ENCODE measurements at regions not wholly inside any gene's neighbourhood (a gene's known extent, or its start where the extent isn't known, plus 50 kb on each side); places are given as distances from the start of the nearest gene placed in this dataset.
A peak's percentile ranks its signal among the peaks of the same experiment; 100 is the strongest.

GRCh38 chr6:11833626-11834592 is 55.3 kb upstream of the ADTRP start (continued):
- TF ChIP-seq ELF4 (CRISPR knock-in tag; IDR thresholded peaks at IDR 0.05) (peak; percentile 6; the same call in 1 of the 2 replicates), YY1 (IDR thresholded peaks at IDR 0.05; ENCODE audit: borderline replicate concordance in 1 of 3, control insufficient read depth in 1 of 3, extremely low read depth in 1 of 3, insufficient read depth in 3 of 3, insufficient read length in 1 of 3, insufficient replicate concordance in 2 of 3, low read depth in 1 of 3, low read length in 2 of 3) (peak in 1 of 3 experiments; percentile 10), FOXA3 (CRISPR knock-in tag; conservative IDR thresholded peaks at IDR 0.05 in 1 of 2, IDR thresholded peaks at IDR 0.05 in 1 of 2) (0 out of 4 replicates have a peak, but pooled peaks of 1 of the 2 experiments have one; percentile 28), CBX3 (IDR thresholded peaks at IDR 0.05; ENCODE audit: borderline replicate concordance in 1 of 2, low read length in 2 of 2) (peak in 1 of 2 experiments; percentile 82; a peak in 2 of 3 replicates), ZNF766 (CRISPR knock-in tag; conservative IDR thresholded peaks at IDR 0.05) (peak; percentile 76), MITF (IDR thresholded peaks at IDR 0.05) (no peak), ZNF324 (CRISPR knock-in tag; IDR thresholded peaks at IDR 0.05) (no peak), RCOR1 (IDR thresholded peaks at IDR 0.05; ENCODE audit: borderline replicate concordance in 1 of 2, low read depth in 2 of 2, low read length in 2 of 2) (peak in 1 of 2 experiments; percentile 59; a peak in 3 of 4 replicates), GATA2 (CRISPR knock-in tag; IDR thresholded peaks at IDR 0.05) (peak; percentile 76), TARDBP (IDR thresholded peaks at IDR 0.05) (no peak), ATF1 (CRISPR knock-in tag; IDR thresholded peaks at IDR 0.05) (no peak), ATF1 (tag; IDR thresholded peaks at IDR 0.05) (peak; percentile 59; the same call in 1 of the 2 replicates), MAFF (IDR thresholded peaks at IDR 0.05; ENCODE audit: low read length) (peak; percentile 39; the same call in 1 of the 2 replicates)
- TF ChIP-seq, protein P1, sequence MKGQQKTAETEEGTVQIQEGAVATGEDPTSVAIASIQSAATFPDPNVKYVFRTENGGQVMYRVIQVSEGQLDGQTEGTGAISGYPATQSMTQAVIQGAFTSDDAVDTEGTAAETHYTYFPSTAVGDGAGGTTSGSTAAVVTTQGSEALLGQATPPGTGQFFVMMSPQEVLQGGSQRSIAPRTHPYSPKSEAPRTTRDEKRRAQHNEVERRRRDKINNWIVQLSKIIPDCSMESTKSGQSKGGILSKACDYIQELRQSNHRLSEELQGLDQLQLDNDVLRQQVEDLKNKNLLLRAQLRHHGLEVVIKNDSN (CRISPR knock-in tag; IDR thresholded peaks at IDR 0.05): peak; percentile 56; the same call in 1 of the 2 replicates
- TF ChIP-seq, protein P2, sequence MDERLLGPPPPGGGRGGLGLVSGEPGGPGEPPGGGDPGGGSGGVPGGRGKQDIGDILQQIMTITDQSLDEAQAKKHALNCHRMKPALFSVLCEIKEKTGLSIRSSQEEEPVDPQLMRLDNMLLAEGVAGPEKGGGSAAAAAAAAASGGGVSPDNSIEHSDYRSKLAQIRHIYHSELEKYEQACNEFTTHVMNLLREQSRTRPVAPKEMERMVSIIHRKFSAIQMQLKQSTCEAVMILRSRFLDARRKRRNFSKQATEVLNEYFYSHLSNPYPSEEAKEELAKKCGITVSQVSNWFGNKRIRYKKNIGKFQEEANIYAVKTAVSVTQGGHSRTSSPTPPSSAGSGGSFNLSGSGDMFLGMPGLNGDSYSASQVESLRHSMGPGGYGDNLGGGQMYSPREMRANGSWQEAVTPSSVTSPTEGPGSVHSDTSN (CRISPR knock-in tag; IDR thresholded peaks at IDR 0.05; ENCODE audit: low read depth): no peak
- TF ChIP-seq, protein P2 (tag; conservative IDR thresholded peaks at IDR 0.05; ENCODE audit: low read depth): peak; percentile 91
- TF ChIP-seq, protein P3, sequence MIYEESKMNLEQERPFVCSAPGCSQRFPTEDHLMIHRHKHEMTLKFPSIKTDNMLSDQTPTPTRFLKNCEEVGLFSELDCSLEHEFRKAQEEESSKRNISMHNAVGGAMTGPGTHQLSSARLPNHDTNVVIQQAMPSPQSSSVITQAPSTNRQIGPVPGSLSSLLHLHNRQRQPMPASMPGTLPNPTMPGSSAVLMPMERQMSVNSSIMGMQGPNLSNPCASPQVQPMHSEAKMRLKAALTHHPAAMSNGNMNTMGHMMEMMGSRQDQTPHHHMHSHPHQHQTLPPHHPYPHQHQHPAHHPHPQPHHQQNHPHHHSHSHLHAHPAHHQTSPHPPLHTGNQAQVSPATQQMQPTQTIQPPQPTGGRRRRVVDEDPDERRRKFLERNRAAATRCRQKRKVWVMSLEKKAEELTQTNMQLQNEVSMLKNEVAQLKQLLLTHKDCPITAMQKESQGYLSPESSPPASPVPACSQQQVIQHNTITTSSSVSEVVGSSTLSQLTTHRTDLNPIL (CRISPR knock-in tag; IDR thresholded peaks at IDR 0.05): no peak

Measured in K562 (cell line).